ENCODE measurements at regions not wholly inside any gene's neighbourhood (a gene's known extent, or its start where the extent isn't known, plus 50 kb on each side); places are given as distances from the start of the nearest gene placed in this dataset.

GRCh38 chr2:83072767-83073166, 1386.3 kb downstream of the SUCLG1 start:
- intact Hi-C loops (cut with micrococcal nuclease) = no loop called here

- intact Hi-C loops (cut with micrococcal nuclease) = no loop called here
These were observed 1387.2 kb downstream of the SUCLG1 start for GRCh38 chr2:83071914-83072313.

DNA sequence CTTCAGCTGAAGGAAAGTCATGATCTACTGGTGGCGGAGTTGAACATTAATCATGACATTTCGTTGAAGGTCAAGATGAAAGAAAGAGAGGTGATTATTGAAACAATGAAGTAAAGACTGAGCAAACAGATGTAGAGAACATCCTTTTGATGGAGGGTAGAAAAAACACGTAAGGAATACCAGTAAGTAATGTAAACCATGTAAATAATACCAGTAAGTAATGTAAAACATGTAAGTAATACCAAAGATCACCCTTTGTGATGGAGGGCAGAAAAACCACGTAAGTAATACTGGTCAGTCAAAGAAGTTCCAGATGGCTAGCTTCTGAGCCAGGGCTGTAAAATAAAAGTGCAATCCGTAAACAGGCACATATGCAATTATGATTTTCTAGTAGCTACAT, 1387.7 kb downstream of the SUCLG1 start:
- intact Hi-C loops (cut with micrococcal nuclease) = no loop called here

DNA sequence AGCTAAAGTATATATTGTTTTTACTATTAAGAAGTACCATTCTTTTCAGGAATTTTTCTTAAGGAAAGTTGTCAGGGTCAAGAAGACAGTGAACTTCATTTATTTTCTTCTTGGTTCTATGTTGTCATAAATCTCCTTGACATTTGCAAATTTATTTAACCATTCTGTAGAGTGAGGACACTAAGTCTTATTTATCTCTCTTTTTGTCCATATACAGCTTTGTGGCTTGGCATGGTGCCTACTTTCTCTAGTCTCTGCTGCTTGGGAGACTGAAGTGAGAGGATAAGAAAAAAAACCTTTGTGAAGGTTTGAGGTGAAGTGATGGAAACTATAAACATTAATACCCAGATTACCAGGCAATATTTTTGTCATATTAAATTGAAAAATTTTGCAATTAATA, 1389.4 kb downstream of the SUCLG1 start:
- intact Hi-C loops (cut with micrococcal nuclease) = no loop called here

- intact Hi-C loops (cut with micrococcal nuclease) = no loop called here
These were observed 1390.4 kb downstream of the SUCLG1 start for GRCh38 chr2:83068714-83069113.

GRCh38 chr2:83067947-83068346, 1391.1 kb downstream of the SUCLG1 start:
- intact Hi-C loops (cut with micrococcal nuclease) = no loop called here

DNA sequence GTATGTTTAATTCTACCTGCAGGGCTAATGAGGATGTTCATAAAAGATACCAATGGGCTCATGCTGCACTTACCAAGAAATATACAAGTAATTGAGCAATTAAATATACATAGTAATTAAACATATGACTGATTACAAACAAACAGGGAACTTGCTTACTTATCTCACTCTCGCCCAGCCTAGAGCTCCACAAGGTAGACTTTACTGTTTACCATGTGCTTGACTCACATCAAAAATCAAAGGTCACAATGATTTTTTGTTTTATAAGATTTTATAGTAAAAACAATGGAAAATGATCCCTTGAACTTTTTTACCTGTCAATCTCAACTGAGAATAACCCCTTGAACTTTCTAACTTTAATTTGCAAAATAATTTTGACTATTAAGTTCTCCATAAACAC, 1395.1 kb downstream of the SUCLG1 start:
- intact Hi-C loops (cut with micrococcal nuclease) = no loop called here

- intact Hi-C loops (cut with micrococcal nuclease) = no loop called here
These were observed 1395.6 kb downstream of the SUCLG1 start for GRCh38 chr2:83063511-83063910.

- intact Hi-C loops (cut with micrococcal nuclease) = no loop called here
These were observed 1400.4 kb downstream of the SUCLG1 start for GRCh38 chr2:83058683-83059082.

- intact Hi-C loops (cut with micrococcal nuclease) = no loop called here
These were observed 1403.6 kb downstream of the SUCLG1 start for GRCh38 chr2:83055376-83056010.

DNA sequence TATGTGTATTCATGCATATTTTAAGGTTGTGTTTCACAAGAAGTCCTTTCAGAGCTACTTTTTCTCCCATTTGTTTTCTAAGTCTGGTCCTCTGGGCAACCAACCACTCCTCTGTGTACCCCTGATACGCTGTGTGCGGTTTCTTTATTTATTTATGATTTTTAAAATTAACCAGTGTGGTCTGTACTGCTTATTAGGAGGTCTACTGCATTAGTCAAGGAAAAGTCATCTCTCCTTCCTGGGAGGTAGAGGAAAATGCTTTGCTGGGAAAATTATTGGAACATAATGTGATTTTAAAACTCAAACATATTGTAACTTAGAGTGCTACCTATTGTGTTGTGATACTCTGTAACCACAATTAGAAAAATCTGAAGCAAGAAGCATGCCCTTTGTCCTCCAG, 1404.3 kb downstream of the SUCLG1 start:
- intact Hi-C loops (cut with micrococcal nuclease) = no loop called here

DNA sequence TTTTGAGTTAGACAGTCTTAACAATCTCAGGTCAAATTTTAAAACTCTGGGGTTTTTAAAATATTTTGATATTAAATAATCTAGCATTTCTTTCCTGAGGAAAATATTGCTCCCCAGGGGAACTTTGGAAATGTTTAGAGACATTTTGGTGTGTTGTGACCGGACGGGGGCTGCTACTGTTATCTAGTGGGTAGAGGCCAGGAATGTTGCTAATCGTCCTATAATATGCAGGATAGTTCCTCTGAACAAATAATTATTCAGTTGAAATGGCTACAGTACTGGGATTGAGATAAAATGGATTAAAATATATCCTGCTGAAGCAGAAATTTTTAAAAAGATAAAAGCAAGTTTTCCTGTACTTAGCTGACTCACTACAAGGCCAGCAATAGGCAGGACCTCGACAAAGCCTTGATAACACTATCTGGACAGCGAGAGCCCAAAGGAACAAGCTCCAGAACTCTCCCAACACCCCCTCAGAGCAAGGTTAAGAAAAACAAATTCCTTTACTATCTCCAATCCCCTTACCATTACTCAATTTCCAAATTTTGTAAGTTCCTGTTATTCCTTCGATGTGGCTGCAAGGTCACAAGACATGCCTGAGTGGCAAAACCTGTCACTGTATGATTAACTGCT, 1407.4 kb downstream of the SUCLG1 start:
- intact Hi-C loops (cut with micrococcal nuclease) = no loop called here

- intact Hi-C loops (cut with micrococcal nuclease) = no loop called here
These were observed 1417.0 kb downstream of the SUCLG1 start for GRCh38 chr2:83042053-83042452.

DNA sequence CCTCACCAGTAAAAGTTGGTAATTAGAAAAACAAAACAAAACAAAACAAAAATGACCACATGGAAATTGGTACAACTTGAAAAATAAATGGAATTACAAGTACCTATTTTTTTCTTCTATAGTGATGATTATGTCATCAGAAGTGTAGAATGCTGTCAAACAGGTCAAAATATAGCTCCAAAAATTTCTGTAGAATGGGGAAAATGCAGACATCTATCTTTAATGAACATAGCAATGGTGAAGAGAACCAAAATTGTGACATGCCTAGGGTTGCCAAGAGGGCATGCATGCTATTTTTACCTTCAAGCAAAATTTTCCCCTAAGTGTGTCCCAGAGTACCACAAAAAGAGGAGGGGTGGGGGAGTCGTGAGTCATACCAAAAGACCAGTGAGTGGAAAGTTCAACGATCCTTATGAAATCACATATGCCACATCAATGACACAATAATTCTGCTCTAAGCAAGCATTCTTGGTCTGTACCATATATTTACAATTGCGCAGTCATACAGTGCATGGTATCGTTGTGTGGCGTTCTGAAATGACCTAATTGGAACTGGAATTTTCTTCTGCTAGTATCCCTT, 1436.4 kb downstream of the SUCLG1 start:
- intact Hi-C loops (cut with micrococcal nuclease) = no loop called here

DNA sequence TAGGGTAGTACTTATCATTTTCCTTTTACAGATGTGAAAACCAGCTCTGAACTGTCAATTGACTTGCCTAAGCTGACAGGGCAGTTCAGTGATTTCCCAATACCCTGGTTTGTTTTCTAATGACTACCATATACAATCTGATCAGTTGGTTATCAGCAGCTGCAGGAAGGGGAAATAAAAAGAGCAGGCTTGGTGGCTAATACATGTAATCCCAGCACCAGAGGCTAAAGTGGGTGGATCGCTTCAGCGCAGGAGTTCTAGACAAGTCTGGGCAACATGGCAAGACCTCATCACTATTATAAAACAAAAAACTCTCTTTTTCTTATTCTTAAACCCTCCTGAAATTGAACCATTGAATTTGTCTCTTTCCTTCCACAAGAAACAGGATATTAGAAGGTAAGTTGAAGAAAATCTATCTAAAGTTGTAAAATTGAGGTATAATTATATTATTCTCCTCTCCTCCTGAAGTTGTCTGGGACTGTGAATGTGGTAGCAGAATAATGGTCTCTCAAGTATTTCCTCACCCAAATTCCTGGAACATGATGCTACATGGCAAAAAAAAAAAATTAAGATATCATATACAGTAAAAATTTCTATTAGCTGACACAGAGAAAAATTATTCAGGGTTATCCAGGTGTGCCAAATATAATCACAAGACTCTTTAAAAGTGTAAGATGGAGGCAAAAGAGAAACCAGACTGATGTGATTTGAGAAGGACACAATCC, 1441.6 kb downstream of the SUCLG1 start:
- intact Hi-C loops (cut with micrococcal nuclease) = no loop called here

GRCh38 chr2:83016343-83017110, 1442.6 kb downstream of the SUCLG1 start:
- intact Hi-C loops (cut with micrococcal nuclease) = no loop called here

GRCh38 chr2:83015900-83016299, 1443.2 kb downstream of the SUCLG1 start:
- intact Hi-C loops (cut with micrococcal nuclease) = no loop called here

DNA sequence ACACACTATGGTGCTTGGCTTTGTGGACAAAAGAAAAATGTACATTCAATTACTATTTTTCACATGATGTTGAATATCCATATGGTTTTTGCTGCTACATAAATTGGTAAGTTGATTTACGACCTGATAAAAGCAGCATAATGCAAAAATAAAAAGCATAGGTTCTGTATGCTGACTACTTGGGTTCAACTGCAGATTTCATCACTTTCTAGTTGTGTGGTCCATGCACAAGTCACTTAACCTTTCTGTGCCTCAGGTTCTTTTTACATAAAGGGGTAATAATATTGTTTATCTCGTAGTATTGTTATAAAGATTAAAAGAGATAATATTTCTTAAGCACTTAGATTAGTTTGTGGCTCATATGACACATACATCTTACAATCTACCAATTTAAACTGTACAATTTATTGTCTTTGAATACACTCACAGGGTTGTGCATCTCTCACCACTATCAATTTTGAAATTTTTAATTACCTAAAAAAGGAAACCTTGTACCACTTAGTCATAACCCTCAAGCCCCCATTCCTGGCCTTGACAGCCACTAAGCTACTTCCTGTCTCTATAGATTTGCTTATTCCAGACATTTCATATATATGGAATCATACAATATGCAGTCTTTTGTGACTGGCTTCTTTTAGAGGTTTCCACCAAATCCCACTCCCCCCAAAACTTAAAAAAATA, 1443.9 kb downstream of the SUCLG1 start:
- intact Hi-C loops (cut with micrococcal nuclease) = no loop called here

DNA sequence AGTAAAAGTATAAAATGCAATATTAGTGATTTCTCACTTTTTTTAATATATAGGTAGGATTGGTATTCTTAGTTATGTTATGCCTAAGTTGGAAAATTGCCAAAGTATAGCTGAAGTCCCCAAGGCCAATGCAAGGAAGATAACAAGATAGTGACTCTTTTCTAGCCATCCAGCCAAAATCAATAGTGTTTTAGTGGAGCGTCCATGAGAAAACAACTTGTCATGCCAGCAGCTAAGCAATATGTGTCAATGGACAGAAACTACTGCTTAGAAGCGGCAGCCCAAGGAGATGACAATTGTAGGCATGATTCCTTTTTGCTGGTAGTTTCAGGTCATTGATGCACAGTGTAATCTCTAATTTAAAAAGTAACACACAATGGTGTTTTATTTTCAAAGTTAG, 1444.6 kb downstream of the SUCLG1 start:
- intact Hi-C loops (cut with micrococcal nuclease) = no loop called here

DNA sequence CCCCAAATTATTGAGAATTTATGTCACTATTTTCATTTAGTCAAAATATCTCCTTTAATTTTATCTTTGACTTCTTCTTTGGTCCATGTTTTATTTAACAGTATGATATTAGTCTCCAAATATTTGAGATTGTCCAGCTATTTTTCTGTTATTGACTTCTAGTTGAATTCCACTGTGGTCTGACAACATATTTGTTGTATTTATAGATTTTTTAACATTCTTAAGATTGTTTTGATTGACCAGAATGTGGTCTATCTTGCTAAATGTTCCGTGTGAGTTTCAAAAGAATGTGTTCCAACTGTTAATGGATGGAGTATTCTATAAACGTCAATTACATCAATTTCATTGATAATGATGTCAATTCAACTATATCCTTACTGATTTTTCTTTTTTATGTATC, 1452.1 kb downstream of the SUCLG1 start:
- intact Hi-C loops (cut with micrococcal nuclease) = no loop called here

DNA sequence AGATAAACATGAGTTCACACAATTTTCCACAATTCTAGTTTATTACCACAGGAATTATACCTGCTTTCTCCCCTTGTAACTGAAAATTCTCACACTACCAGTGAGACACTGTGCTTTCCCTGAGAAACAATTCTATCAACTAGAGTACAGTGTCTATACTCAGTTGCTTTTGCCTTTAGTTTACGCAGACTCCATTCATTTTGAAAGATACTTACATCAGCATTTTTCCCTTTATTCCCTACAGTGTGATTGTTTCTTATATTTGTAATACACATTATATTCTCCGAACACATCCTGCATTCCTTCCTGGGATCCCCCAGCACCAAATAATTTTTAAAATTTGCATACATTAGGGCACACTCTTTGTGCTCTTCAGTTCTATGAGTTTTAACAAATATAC, 1455.5 kb downstream of the SUCLG1 start:
- intact Hi-C loops (cut with micrococcal nuclease) = no loop called here
